IMR-90 (cell line): ENCODE measurements at regions not wholly inside any gene's neighbourhood (a gene's known extent, or its start where the extent isn't known, plus 50 kb on each side); places are given as distances from the start of the nearest gene placed in this dataset.

Source experiments
- BHLHE40 ChIP-seq: fragments of 150-350 bp; IDR thresholded peaks from 2 replicates; pipeline ENCODE4 v1.6.1; 2016; ENCODE audit warnings: mild to moderate bottlenecking, low read depth, low read length
- CEBPB ChIP-seq: IDR thresholded peaks from 2 replicates; pipeline ENCODE4 v1.6.1; 2012; ENCODE audit warnings: low read depth, low read length, improper control_type of control experiment
- CTCF ChIP-seq: conservative IDR thresholded peaks from 2 replicates; pipeline ENCODE4 v1.5.1; 2012; ENCODE audit warnings: mild to moderate bottlenecking, low read depth, low read length, improper control_type of control experiment
- ELK1 ChIP-seq: fragments of 150-350 bp; IDR thresholded peaks from 2 replicates; pipeline ENCODE4 v1.6.1; 2016; ENCODE audit warnings: low read depth, mild to moderate bottlenecking, low read length, moderate library complexity, borderline replicate concordance
- FOS ChIP-seq: fragments of 150-350 bp; IDR thresholded peaks from 2 replicates; pipeline ENCODE4 v1.6.1; 2016; ENCODE audit warnings: low read depth, low read length
- MAFK ChIP-seq: IDR thresholded peaks from 2 replicates; pipeline ENCODE4 v1.6.1; 2012; ENCODE audit warnings: low read depth, low read length, improper control_type of control experiment
- MAZ ChIP-seq: IDR thresholded peaks from 2 replicates; pipeline ENCODE4 v1.6.1; 2012; ENCODE audit warnings: low read depth, mild to moderate bottlenecking, low read length, improper control_type of control experiment, moderate library complexity, borderline replicate concordance
- MXI1 ChIP-seq: IDR thresholded peaks from 2 replicates; pipeline ENCODE4 v1.6.1; 2012; ENCODE audit warnings: low read depth, mild to moderate bottlenecking, low read length, moderate library complexity, borderline replicate concordance
- POLR2A ChIP-seq: IDR thresholded peaks from 2 replicates; pipeline ENCODE4 v1.6.1; 2012; ENCODE audit warnings: mild to moderate bottlenecking, low read depth, low read length
- RAD21 ChIP-seq: IDR thresholded peaks from 2 replicates; pipeline ENCODE4 v1.6.1; 2012; ENCODE audit warnings: low read length, improper control_type of control experiment
- RCOR1 ChIP-seq: IDR thresholded peaks from 2 replicates; pipeline ENCODE4 v1.6.1; 2012; ENCODE audit warnings: mild to moderate bottlenecking, low read length, improper control_type of control experiment; ENCODE audit not compliant: insufficient replicate concordance
- RFX5 ChIP-seq: IDR thresholded peaks from 2 replicates; pipeline ENCODE4 v1.8.0; 2012; ENCODE audit warnings: low read depth, mild to moderate bottlenecking, low read length, moderate library complexity
- SMC3 ChIP-seq: fragments of 150-350 bp; IDR thresholded peaks from 2 replicates; pipeline ENCODE4 v1.6.1; 2016; ENCODE audit warnings: low read depth, mild to moderate bottlenecking, antibody characterized with exemption, low read length, moderate library complexity
- USF2 ChIP-seq: fragments of 150-350 bp; IDR thresholded peaks from 2 replicates; pipeline ENCODE4 v1.6.1; 2017; ENCODE audit warnings: mild to moderate bottlenecking, antibody characterized with exemption, low read length, low read depth

- no peak for TF ChIP-seq CTCF
- no peak for TF ChIP-seq MAFK
- TF ChIP-seq RAD21 = no peak
- TF ChIP-seq CEBPB = no peak
- TF ChIP-seq POLR2A = no peak
- no peak for TF ChIP-seq MXI1
- TF ChIP-seq BHLHE40 = no peak
- TF ChIP-seq FOS = no peak
- TF ChIP-seq RCOR1 = no peak
- no peak for TF ChIP-seq MAZ
- TF ChIP-seq ELK1 = no peak
- no peak for TF ChIP-seq RFX5
- TF ChIP-seq USF2 = no peak
- no peak for TF ChIP-seq SMC3
Observed at GRCh38 chr20:56986476-56986875, 280.0 kb downstream of the BMP7 start.
